AG09309 (cell line): ENCODE measurements at regions not wholly inside any gene's neighbourhood (a gene's known extent, or its start where the extent isn't known, plus 50 kb on each side); places are given as distances from the start of the nearest gene placed in this dataset.
"Not testable (repeated sequence)": the region's sequence is repeated elsewhere in the genome, so short reads cannot be mapped to it uniquely, and the experiment has no call there.

Source experiments
- DNase-seq: peaks from one replicate; pipeline ENCODE4 v3.0.0-alpha.2; 2010; ENCODE audit warnings: low read depth
- H3K4me3 ChIP-seq: 2 replicates; pipeline ENCODE4 v1.5.1; 2011; ENCODE audit warnings: mild to moderate bottlenecking, low read depth, low read length, moderate library complexity; ENCODE audit not compliant: control insufficient read depth
- CTCF ChIP-seq: IDR thresholded peaks from 2 replicates; pipeline ENCODE4 v1.5.1; 2011; ENCODE audit warnings: mild to moderate bottlenecking, low read depth, low read length, inconsistent platforms; ENCODE audit not compliant: insufficient read depth, control insufficient read depth; ENCODE audit errors: missing control alignments

DNA sequence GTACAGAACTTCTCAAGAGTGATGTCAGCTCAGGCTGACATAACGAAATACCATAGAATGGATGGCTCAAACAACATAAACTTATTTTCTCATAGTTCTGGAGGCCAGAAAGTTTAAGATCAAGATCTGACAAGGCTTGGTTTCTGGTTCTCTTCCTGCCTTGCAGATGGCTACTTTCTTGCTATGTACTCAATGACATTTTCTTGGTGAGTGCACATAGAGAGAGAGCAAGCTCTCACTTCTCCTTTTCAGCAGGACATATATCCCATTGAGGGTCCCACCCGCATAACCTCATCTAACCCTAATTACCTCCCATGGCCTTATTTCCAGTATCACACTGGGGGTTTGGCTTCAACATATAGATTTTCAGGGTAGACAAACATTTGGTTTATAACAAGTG, 1072.1 kb downstream of the PLOD2 start:
- no peak for TF ChIP-seq CTCF
- H3K4me3 ChIP-seq = no peak overlapping the region
- DNase-seq = no peak

DNA sequence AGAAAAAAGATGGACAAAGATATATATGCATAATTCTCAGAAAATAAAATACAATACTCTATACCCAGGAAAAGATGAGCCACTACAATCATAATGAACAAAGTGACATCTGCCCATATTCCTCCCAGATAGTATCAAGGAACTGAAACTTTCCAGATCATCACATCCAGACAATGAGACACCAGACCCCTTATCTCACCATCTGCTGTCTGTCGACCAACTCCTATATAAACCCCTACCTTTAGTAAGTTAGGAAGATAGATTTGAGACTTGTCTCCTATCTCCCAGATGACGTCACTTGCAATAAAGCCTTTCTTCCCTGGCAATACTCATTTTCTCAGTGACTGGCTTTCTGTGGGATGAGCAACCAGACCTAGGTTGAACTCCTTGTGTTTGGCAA, 1071.6 kb downstream of the PLOD2 start:
- DNase-seq = no peak
- no peak for TF ChIP-seq CTCF
- no peak overlapping the region for H3K4me3 ChIP-seq

- TF ChIP-seq CTCF = no peak
- no peak overlapping the region for H3K4me3 ChIP-seq
- DNase-seq = peak; percentile 13
Measured at GRCh38 chr3:145094355-145094941, 1066.5 kb downstream of the PLOD2 start.

- not testable (repeated sequence) for H3K4me3 ChIP-seq, DNase-seq
Measured at GRCh38 chr3:145111141-145111540, 1049.8 kb downstream of the PLOD2 start.

GRCh38 chr3:145116769-145117168, 1044.2 kb downstream of the PLOD2 start:
- no peak overlapping the region for H3K4me3 ChIP-seq
- TF ChIP-seq CTCF = no peak
- no peak for DNase-seq

DNA sequence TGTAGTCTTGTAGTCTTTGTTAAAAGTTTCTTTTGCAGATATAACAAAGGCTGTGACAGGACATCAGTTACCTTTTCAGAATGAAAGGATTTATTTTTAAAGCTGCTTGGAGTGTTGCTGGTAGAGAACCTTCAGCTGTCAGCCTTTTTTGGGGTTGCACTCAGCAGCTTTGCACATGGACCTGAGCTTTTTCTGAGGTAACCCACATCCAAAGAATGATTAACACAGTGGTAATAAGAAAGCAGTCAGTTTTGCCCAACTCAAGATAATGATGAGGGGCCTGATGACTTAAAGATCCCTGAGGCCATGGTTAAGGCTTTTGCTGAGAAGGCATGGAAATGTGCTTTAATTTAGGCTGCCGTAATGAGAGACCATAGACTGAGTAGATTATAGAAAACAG, 1042.7 kb downstream of the PLOD2 start:
- DNase-seq = no peak
- no peak for TF ChIP-seq CTCF
- no peak overlapping the region for H3K4me3 ChIP-seq

DNA sequence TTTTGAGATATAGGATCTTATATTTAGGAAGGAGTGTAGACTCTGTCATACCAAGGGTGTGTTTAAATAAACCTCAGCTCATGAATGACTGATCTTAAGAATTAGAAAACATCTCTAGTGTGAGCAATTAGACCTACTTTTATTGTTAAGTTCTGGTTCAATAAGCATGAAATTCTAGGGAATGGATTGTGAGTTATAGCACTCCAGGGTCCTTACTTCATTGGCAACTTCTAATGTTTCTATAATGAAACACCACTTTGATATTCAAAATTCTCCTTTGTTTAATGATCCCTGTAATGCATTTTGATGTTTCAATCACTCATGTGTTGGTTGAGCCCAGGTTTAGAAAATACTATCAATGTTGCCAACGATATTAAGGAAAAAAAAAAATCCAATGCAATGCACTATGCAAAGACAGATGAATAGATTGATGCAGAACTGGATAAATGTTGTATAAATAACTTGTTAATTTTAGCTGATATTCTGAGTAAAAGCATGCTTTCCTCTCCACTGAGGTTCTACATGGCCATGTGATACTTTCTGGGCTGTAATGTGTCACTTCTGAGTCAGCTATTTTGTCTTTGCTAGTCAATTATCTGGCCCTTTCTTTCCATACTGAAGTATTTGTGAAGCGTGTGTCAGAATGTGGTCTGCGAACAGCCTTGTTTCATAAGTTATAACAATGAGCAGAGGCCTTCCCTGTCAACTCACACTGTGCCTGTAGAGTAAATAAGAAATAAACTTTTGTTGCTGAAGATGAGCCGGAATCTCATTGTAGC, 1035.9 kb downstream of the PLOD2 start:
- H3K4me3 ChIP-seq = no peak overlapping the region
- TF ChIP-seq CTCF = no peak
- no peak for DNase-seq
